ENCODE measurements at regions not wholly inside any gene's neighbourhood (a gene's known extent, or its start where the extent isn't known, plus 50 kb on each side); places are given as distances from the start of the nearest gene placed in this dataset.

- TF ChIP-seq CTCF (IDR thresholded peaks at IDR 0.05 in 8 of 11, conservative IDR thresholded peaks at IDR 0.05 in 3 of 11) (no peak), POLR2AphosphoS5 (IDR thresholded peaks at IDR 0.05) (no peak), POLR2A (IDR thresholded peaks at IDR 0.05) (no peak)
These were observed 105.1 kb downstream of the EDN3 start for GRCh38 chr20:59405226-59406200.
